IMR-90 (cell line): ENCODE measurements at regions not wholly inside any gene's neighbourhood (a gene's known extent, or its start where the extent isn't known, plus 50 kb on each side); places are given as distances from the start of the nearest gene placed in this dataset.

Source experiments
- ATAC-seq: fragments of 200-7000 bp; cut with Tn5 transposase; 2 replicates; pipeline ENCODE4 v1.9.1; 2020; ENCODE audit warnings: low read depth, mild to moderate bottlenecking, moderate library complexity
- BruUV-seq: library from RNA; stranded (reverse); fragments of 400-500 nt; replicated peaks from 2 replicates; lab custom pipeline; 2021; lab: Mats Ljungman, UMichigan
- CTCF ChIA-PET: fragments of 300-600 bp; formaldehyde crosslinking; extraction: SDS; loops from one replicate; lab custom pipeline; 2021; ENCODE audit warnings: antibody characterized with exemption; lab: Yijun Ruan, JAX
- POLR2A ChIA-PET: fragments of 300-600 bp; sonication (Branson Sonifier 250); formaldehyde crosslinking; loops from one replicate; lab custom pipeline; 2022; ENCODE audit warnings: antibody characterized with exemption; ENCODE audit not compliant: unreplicated experiment; lab: Charles Lee
- DNase-seq: peaks from one replicate; pipeline ENCODE4 v3.0.0; 2013
- H2AFZ ChIP-seq: replicated peaks from 2 replicates; pipeline ENCODE3; 2013; ENCODE audit warnings: low read length, mild to moderate bottlenecking; ENCODE audit not compliant: poor library complexity
- H2AK5ac ChIP-seq: 2 replicates; pipeline ENCODE4 v1.6.1; 2013; ENCODE audit warnings: low read depth, low read length, inconsistent platforms
- H2AK9ac ChIP-seq: replicated peaks from 2 replicates; pipeline ENCODE3; 2013; ENCODE audit warnings: mild to moderate bottlenecking, low read depth, low read length, moderate library complexity; ENCODE audit not compliant: poor library complexity
- H2BK120ac ChIP-seq: 2 replicates; pipeline ENCODE4 v1.6.1; 2013; ENCODE audit warnings: low read depth, low read length, inconsistent platforms
- H2BK15ac ChIP-seq: 3 replicates; pipeline ENCODE4 v1.6.1; 2013; ENCODE audit warnings: low read depth, low read length, inconsistent platforms
- H2BK20ac ChIP-seq: 2 replicates; pipeline ENCODE4 v1.6.1; 2013; ENCODE audit warnings: low read depth, mild to moderate bottlenecking, inconsistent platforms, low read length, moderate library complexity
- H2BK5ac ChIP-seq: 2 replicates; pipeline ENCODE4 v1.6.1; 2013; ENCODE audit warnings: mild to moderate bottlenecking, low read depth, low read length, inconsistent platforms; ENCODE audit not compliant: poor library complexity, severe bottlenecking
- H3K14ac ChIP-seq: replicated peaks from 2 replicates; pipeline ENCODE4 v1.6.1; 2013; ENCODE audit warnings: low read depth, low read length, inconsistent platforms
- H3K18ac ChIP-seq: 2 replicates; pipeline ENCODE4 v1.6.1; 2013; ENCODE audit warnings: low read depth, low read length, control low read depth
- H3K23ac ChIP-seq: 2 replicates; pipeline ENCODE4 v1.6.1; 2013; ENCODE audit warnings: low read depth, low read length, inconsistent platforms
- H3K27ac ChIP-seq: 2 replicates; pipeline ENCODE4 v1.5.1; 2013; ENCODE audit warnings: mild to moderate bottlenecking, control low read depth, low read length; ENCODE audit not compliant: insufficient read depth
- H3K27me3 ChIP-seq: 2 replicates; pipeline ENCODE4 v1.6.1; 2013; ENCODE audit warnings: low read length; ENCODE audit not compliant: control insufficient read depth, insufficient read depth
- H3K36me3 ChIP-seq: 2 replicates; pipeline ENCODE4 v1.6.1; 2013; ENCODE audit warnings: low read length, mixed read lengths; ENCODE audit not compliant: control insufficient read depth, insufficient read depth
- H3K4ac ChIP-seq: 2 replicates; pipeline ENCODE4 v1.6.1; 2013; ENCODE audit warnings: low read depth, low read length, inconsistent platforms
- H3K4me1 ChIP-seq: 2 replicates; pipeline ENCODE4 v1.6.1; 2013; ENCODE audit warnings: low read length, mixed read lengths; ENCODE audit not compliant: control insufficient read depth, insufficient read depth
- H3K4me2 ChIP-seq: 2 replicates; pipeline ENCODE4 v1.6.1; 2013; ENCODE audit warnings: low read depth, mild to moderate bottlenecking, control low read depth, low read length, moderate library complexity
- H3K4me3 ChIP-seq: 2 replicates; pipeline ENCODE4 v1.5.1; 2013; ENCODE audit warnings: low read depth, mild to moderate bottlenecking, control low read depth, low read length, moderate library complexity; ENCODE audit not compliant: insufficient read depth
- H3K56ac ChIP-seq: 2 replicates; pipeline ENCODE4 v1.6.1; 2013; ENCODE audit warnings: low read length, inconsistent platforms; ENCODE audit not compliant: insufficient read depth; ENCODE audit errors: extremely low read depth
- H3K79me1 ChIP-seq, 2 experiments: 2 replicates each; pipeline ENCODE4 v1.6.1; 2013; ENCODE audit warnings: low read length in 2 of 2, inconsistent platforms in 1 of 2, low read depth in 1 of 2
- H3K9ac ChIP-seq: 2 replicates; pipeline ENCODE4 v1.6.1; 2013; ENCODE audit warnings: low read depth, low read length, control low read depth
- H3K9me1 ChIP-seq: 2 replicates; pipeline ENCODE4 v1.6.1; 2013; ENCODE audit warnings: low read length, inconsistent platforms; ENCODE audit not compliant: insufficient read depth
- H3K9me3 ChIP-seq: 2 replicates; pipeline ENCODE4 v1.6.1; 2013; ENCODE audit warnings: low read length; ENCODE audit not compliant: control insufficient read depth, insufficient read depth
- H4K20me1 ChIP-seq: 2 replicates; pipeline ENCODE4 v1.6.1; 2013; ENCODE audit warnings: low read length, inconsistent platforms; ENCODE audit not compliant: insufficient read depth
- H4K5ac ChIP-seq: 2 replicates; pipeline ENCODE4 v1.6.1; 2013; ENCODE audit warnings: mild to moderate bottlenecking, low read depth, low read length, control low read depth
- H4K8ac ChIP-seq, 2 experiments: 2 replicates each; pipeline ENCODE4 v1.6.1; 2013; ENCODE audit warnings: low read depth in 2 of 2, low read length in 2 of 2, control low read depth in 1 of 2, inconsistent platforms in 1 of 2
- H4K91ac ChIP-seq: 2 replicates; pipeline ENCODE4 v1.6.1; 2013; ENCODE audit warnings: low read depth, low read length, inconsistent platforms; ENCODE audit not compliant: insufficient read depth
- CEBPB ChIP-seq: IDR thresholded peaks from 2 replicates; pipeline ENCODE4 v1.6.1; 2012; ENCODE audit warnings: low read depth, low read length, improper control_type of control experiment
- CTCF ChIP-seq: conservative IDR thresholded peaks from 2 replicates; pipeline ENCODE4 v1.5.1; 2012; ENCODE audit warnings: mild to moderate bottlenecking, low read depth, low read length, improper control_type of control experiment
- MAFK ChIP-seq: IDR thresholded peaks from 2 replicates; pipeline ENCODE4 v1.6.1; 2012; ENCODE audit warnings: low read depth, low read length, improper control_type of control experiment
- RFX5 ChIP-seq: IDR thresholded peaks from 2 replicates; pipeline ENCODE4 v1.8.0; 2012; ENCODE audit warnings: low read depth, mild to moderate bottlenecking, low read length, moderate library complexity
- WGBS, 2 experiments: methylation state at CpG; one replicate each; pipeline versions ENCODE4 v1.1.5 to v1.1.7; 2013; ENCODE audit warnings: missing lambda C conversion rate in 2 of 2; ENCODE audit not compliant: insufficient read length in 1 of 2; ENCODE audit errors: extremely low coverage in 2 of 2; 5-methylcytosine and 5-hydroxymethylcytosine counted together
- dilution Hi-C: fragments of 300-500 bp; cut with HindIII; formaldehyde crosslinking; loops from one replicate; pipeline ENCODE4 v1.14.3; 2018; ENCODE audit warnings: low sequenced_read_pairs; ENCODE audit not compliant: unreplicated experiment
- in situ Hi-C: fragments of 300-500 bp; cut with MboI; formaldehyde crosslinking; loops from 3 replicates; pipeline ENCODE4 v1.14.3; 2019; ENCODE audit warnings: low sequenced_read_pairs, inconsistent platforms, mixed read lengths
- intact Hi-C: fragments of 100-400 bp; cut with micrococcal nuclease; formaldehyde crosslinking; loops from 2 replicates; pipeline ENCODE4 v1.10.0; 2022

GRCh38 chr16:8184854-8185253, 405.5 kb downstream of the TMEM114 start:
- intact Hi-C loops: no loop called here
- Histone ChIP-seq H4K91ac (no peak overlapping the region), H3K9me1 (no peaks in the 10 kb centered on the region), H2AK9ac (no peak overlapping the region), H3K18ac (no peak overlapping the region), H3K14ac (no peak overlapping the region), H3K27ac (no peak overlapping the region), H2BK20ac (no peak overlapping the region), H2BK120ac (no peak overlapping the region), H3K79me1 (no peaks in the 10 kb centered on the region), H2AFZ (no peak overlapping the region), H2BK15ac (no peak overlapping the region), H3K23ac (no peak overlapping the region), H2BK5ac (no peak overlapping the region), H3K27me3 (no peaks in the 10 kb centered on the region), H3K36me3 (no peaks in the 10 kb centered on the region), H4K8ac (no peak overlapping the region), H3K4me3 (no peak overlapping the region), H3K4me2 (no peak overlapping the region), H4K20me1 (no peaks in the 10 kb centered on the region), H2AK5ac (no peak overlapping the region), H3K4ac (no peak overlapping the region), H3K9ac (no peak overlapping the region), H3K56ac (no peak overlapping the region), H4K5ac (no peak overlapping the region), H3K4me1 (no peaks in the 10 kb centered on the region), H3K9me3 (peaks cover 14% of the 10 kb centered on the region)
- no peak for DNase-seq
- TF ChIP-seq MAFK: 0 out of 2 replicates have a peak, but pooled peaks have one; percentile 8
- TF ChIP-seq RFX5: no peak
- no peak for TF ChIP-seq CTCF
- TF ChIP-seq CEBPB: no peak
- BruUV-seq: no TSS peak
- ATAC-seq: no peak
- CTCF ChIA-PET: interaction anchor here (0.6 kb wide), 1 partner anchor 14 kb away, joined by 3 read pairs; no protein-coding TSS in a partner anchor
- POLR2A ChIA-PET: no interaction called here
- no CpG with 5 or more reads among the region's 1 CpG for WGBS, 2 experiments
- dilution Hi-C loops: no loop called here
- in situ Hi-C loops: no loop called here
